ENCODE measurements at regions not wholly inside any gene's neighbourhood (a gene's known extent, or its start where the extent isn't known, plus 50 kb on each side); places are given as distances from the start of the nearest gene placed in this dataset.

- no peak for TF ChIP-seq POLR2A (IDR thresholded peaks at IDR 0.05)
- TF ChIP-seq EP300 (IDR thresholded peaks at IDR 0.05) = no peak
- no peak for TF ChIP-seq CTCF (IDR thresholded peaks at IDR 0.05)
- TF ChIP-seq POLR2AphosphoS5 (IDR thresholded peaks at IDR 0.05) = no peak
Observed at GRCh38 chr2:226333388-226333787, 466.2 kb downstream of the IRS1 start.
